Transverse colon (tissue), 4 donors: ENCODE measurements at regions not wholly inside any gene's neighbourhood (a gene's known extent, or its start where the extent isn't known, plus 50 kb on each side); places are given as distances from the start of the nearest gene placed in this dataset.

Experiments
- POLR2A ChIP-seq: fragments of 450-650 bp; IDR thresholded peaks from one replicate; pipeline ENCODE4 v1.6.1; 2016; ENCODE audit warnings: antibody characterized with exemption, mild to moderate bottlenecking, moderate library complexity
- POLR2AphosphoS5 ChIP-seq, 3 donors: sonication (generic); formaldehyde crosslinking; IDR thresholded peaks; one replicate each; pipeline ENCODE4 v1.6.1; 2016; ENCODE audit warnings: antibody characterized with exemption in 3 of 3
- TF ChIP-seq, protein P1 (sequence below), 5 experiments: fragments of 200-600 bp in 3 of 5; fragments of 450-650 bp in 2 of 5; sonication (generic) in 3 of 5; IDR thresholded peaks; 1 replicate in 2 of 5; 2 replicates in 3 of 5; pipeline ENCODE4 v1.5.1; 2016 to 2017; ENCODE audit warnings: antibody characterized with exemption in 5 of 5, inconsistent platforms in 3 of 5, mild to moderate bottlenecking in 2 of 5, moderate library complexity in 1 of 5

GRCh38 chr4:177255359-177255758, 54.3 kb upstream of the NEIL3 start:
- TF ChIP-seq POLR2A (no peak), POLR2AphosphoS5 (IDR thresholded peaks at IDR 0.05) (no peak)
- TF ChIP-seq, protein P1, sequence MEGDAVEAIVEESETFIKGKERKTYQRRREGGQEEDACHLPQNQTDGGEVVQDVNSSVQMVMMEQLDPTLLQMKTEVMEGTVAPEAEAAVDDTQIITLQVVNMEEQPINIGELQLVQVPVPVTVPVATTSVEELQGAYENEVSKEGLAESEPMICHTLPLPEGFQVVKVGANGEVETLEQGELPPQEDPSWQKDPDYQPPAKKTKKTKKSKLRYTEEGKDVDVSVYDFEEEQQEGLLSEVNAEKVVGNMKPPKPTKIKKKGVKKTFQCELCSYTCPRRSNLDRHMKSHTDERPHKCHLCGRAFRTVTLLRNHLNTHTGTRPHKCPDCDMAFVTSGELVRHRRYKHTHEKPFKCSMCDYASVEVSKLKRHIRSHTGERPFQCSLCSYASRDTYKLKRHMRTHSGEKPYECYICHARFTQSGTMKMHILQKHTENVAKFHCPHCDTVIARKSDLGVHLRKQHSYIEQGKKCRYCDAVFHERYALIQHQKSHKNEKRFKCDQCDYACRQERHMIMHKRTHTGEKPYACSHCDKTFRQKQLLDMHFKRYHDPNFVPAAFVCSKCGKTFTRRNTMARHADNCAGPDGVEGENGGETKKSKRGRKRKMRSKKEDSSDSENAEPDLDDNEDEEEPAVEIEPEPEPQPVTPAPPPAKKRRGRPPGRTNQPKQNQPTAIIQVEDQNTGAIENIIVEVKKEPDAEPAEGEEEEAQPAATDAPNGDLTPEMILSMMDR (IDR thresholded peaks at IDR 0.05): no peak
